ENCODE measurements at regions not wholly inside any gene's neighbourhood (a gene's known extent, or its start where the extent isn't known, plus 50 kb on each side); places are given as distances from the start of the nearest gene placed in this dataset.
A peak's percentile ranks its signal among the peaks of the same experiment; 100 is the strongest.

DNA sequence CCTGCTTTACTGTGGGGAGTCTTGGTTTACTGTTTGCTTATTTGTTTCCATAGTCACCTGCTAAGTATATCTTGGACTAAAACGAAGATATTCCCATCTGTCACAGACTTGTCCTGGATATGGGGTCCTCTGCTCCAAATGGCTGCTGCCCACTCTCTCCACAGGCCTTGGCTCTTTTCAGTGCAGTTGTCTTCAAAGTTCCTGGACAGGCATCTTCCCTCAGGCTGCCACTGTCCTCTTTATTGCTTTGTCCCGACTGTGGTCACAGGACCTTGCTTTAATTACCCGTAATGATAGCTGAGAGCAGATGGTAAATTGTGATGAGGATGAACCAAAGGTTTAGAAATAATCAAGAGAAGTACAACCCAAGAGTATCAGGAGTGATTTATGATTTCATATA is 713.9 kb upstream of the CCDC179 start:
- Histone ChIP-seq H3K27ac (ENCODE audit: low read depth in 1 of 2, low read length in 1 of 2) (no peak overlapping the region), H3K4me1 (ENCODE audit: control insufficient read depth in 5 of 5, insufficient read depth in 5 of 5, low read length in 5 of 5) (no peaks in the 10 kb centered on the region), H3K27me3 (ENCODE audit: control insufficient read depth in 3 of 3, insufficient read depth in 3 of 3, low read length in 2 of 3) (no peaks in the 10 kb centered on the region), H3K36me3 (ENCODE audit: control insufficient read depth in 4 of 4, insufficient read depth in 4 of 4, low read length in 4 of 4) (no peaks in the 10 kb centered on the region), H3K9me3 (ENCODE audit: control insufficient read depth in 4 of 4, insufficient read depth in 3 of 4, low read length in 3 of 4) (no peaks in the 10 kb centered on the region), H3K9ac (ENCODE audit: insufficient read depth in 1 of 2, low read length in 2 of 2) (no peak overlapping the region), H3K4me3 (no peak overlapping the region)
- TF ChIP-seq, protein P1, sequence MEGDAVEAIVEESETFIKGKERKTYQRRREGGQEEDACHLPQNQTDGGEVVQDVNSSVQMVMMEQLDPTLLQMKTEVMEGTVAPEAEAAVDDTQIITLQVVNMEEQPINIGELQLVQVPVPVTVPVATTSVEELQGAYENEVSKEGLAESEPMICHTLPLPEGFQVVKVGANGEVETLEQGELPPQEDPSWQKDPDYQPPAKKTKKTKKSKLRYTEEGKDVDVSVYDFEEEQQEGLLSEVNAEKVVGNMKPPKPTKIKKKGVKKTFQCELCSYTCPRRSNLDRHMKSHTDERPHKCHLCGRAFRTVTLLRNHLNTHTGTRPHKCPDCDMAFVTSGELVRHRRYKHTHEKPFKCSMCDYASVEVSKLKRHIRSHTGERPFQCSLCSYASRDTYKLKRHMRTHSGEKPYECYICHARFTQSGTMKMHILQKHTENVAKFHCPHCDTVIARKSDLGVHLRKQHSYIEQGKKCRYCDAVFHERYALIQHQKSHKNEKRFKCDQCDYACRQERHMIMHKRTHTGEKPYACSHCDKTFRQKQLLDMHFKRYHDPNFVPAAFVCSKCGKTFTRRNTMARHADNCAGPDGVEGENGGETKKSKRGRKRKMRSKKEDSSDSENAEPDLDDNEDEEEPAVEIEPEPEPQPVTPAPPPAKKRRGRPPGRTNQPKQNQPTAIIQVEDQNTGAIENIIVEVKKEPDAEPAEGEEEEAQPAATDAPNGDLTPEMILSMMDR (IDR thresholded peaks at IDR 0.05; ENCODE audit: control extremely low read depth, extremely low read depth): no peak
- ATAC-seq (ENCODE audit: insufficient read depth, low FRiP score) (no peak), DNase-seq (no peak)
- 62 to 68% methylated on average over 3 of the region's 3 CpGs for WGBS, 2 donors

DNA sequence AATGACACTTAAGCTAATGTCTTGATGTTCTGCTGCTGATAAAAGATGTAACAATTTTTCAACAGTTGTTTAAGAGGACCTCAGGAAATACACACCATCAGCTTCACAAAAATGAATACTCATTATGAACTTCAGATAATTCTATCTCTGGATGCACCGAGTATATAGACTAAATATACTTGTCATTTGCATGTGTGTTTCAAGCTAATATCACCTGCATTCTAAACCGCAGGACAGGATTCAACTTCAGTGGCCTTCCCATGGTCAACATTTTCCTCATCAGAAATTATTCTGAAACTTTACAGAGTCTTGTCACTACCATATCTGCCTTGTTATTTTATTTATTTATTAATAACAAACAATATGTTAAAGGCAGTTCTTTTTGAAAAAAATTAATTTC is 717.0 kb upstream of the CCDC179 start:
- H3K4me3 ChIP-seq: no peak overlapping the region
- no peak for ATAC-seq (ENCODE audit: insufficient read depth, low FRiP score)
- H3K9me3 ChIP-seq (ENCODE audit: control insufficient read depth in 4 of 4, insufficient read depth in 3 of 4, low read length in 3 of 4): no peaks in the 10 kb centered on the region
- H3K36me3 ChIP-seq (ENCODE audit: control insufficient read depth in 4 of 4, insufficient read depth in 4 of 4, low read length in 4 of 4): no peaks in the 10 kb centered on the region
- DNase-seq: no peak
- H3K4me1 ChIP-seq (ENCODE audit: control insufficient read depth in 5 of 5, insufficient read depth in 5 of 5, low read length in 5 of 5): no peaks in the 10 kb centered on the region
- H3K9ac ChIP-seq (ENCODE audit: insufficient read depth in 1 of 2, low read length in 2 of 2): no peak overlapping the region
- H3K27me3 ChIP-seq (ENCODE audit: control insufficient read depth in 3 of 3, insufficient read depth in 3 of 3, low read length in 2 of 3): no peaks in the 10 kb centered on the region
- 86 to 88% methylated on average over 2 of the region's 2 CpGs for WGBS, 2 donors
- TF ChIP-seq, protein P1 (IDR thresholded peaks at IDR 0.05; ENCODE audit: control extremely low read depth, extremely low read depth): no peak
- H3K27ac ChIP-seq (ENCODE audit: low read depth in 1 of 2, low read length in 1 of 2): no peak overlapping the region

DNA sequence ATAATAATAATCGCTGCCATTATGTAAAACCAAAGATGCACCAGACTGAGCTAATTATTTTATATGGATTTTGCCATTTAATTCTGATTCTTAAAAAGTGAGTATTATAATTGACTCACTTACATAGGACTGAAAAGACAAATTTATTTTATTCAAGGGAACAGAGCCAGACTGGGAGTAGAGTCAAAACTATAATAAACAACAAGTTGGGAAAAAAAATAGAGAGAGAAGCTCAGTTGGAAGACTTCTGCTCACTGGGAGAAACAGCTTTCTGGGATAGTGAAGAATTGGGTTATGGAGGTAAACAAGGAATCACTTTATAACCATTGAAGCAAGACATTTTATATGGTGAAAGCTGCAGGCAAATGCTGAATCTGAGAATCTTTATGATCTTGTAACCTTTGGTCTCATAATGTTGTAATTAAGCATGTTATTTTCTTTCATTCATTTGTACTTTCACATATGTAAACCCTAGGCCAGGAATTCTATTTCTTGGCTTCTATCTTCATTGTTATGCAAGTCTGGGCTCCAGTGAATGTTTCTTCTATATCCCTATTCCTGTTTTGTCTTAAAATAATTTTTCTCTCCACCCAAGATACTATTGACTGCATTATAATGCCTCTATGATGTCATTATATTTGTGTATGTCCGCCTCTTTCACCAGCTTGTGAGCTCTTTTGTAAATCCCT is 725.3 kb upstream of the CCDC179 start:
- no peak overlapping the region for H3K27ac ChIP-seq (ENCODE audit: low read depth in 1 of 2, low read length in 1 of 2)
- WGBS, 2 donors: 87 to 88% methylated on average over 2 of the region's 2 CpGs
- H3K36me3 ChIP-seq (ENCODE audit: control insufficient read depth in 4 of 4, insufficient read depth in 4 of 4, low read length in 4 of 4): no peaks in the 10 kb centered on the region
- H3K4me1 ChIP-seq (ENCODE audit: control insufficient read depth in 5 of 5, insufficient read depth in 5 of 5, low read length in 5 of 5): no peaks in the 10 kb centered on the region
- TF ChIP-seq, protein P1 (IDR thresholded peaks at IDR 0.05; ENCODE audit: control extremely low read depth, extremely low read depth): no peak
- H3K27me3 ChIP-seq (ENCODE audit: control insufficient read depth in 3 of 3, insufficient read depth in 3 of 3, low read length in 2 of 3): no peaks in the 10 kb centered on the region
- no peak overlapping the region for H3K4me3 ChIP-seq
- H3K9ac ChIP-seq (ENCODE audit: insufficient read depth in 1 of 2, low read length in 2 of 2): no peak overlapping the region
- ATAC-seq (ENCODE audit: insufficient read depth, low FRiP score): no peak
- H3K9me3 ChIP-seq (ENCODE audit: control insufficient read depth in 4 of 4, insufficient read depth in 3 of 4, low read length in 3 of 4): no peaks in the 10 kb centered on the region
- peak in 1 of 3 donors; percentile 46 for DNase-seq

DNA sequence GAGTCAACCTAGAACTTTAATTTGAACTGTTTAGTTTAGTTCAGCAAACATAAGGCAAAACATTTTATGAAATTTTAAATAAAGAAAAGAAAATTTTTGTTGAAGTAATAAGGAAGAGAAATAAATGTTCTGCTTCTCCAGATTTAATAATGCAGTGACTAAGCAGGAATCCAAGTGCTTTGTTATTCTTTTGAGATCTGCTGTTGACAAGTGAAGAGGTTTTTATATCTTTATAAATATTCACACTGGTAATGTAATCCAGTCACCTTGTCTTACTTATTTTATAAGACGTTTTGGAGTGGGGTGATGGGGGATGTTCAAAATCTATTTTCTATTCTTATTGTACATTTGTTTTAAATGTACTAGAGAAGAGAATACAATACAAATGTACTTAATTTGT is 725.9 kb upstream of the CCDC179 start:
- no peaks in the 10 kb centered on the region for H3K9me3 ChIP-seq (ENCODE audit: control insufficient read depth in 4 of 4, insufficient read depth in 3 of 4, low read length in 3 of 4)
- WGBS, 2 donors: 45 to 48% methylated on average over 1 of the region's 1 CpG

More for the DNA sequence above, 725.9 kb upstream of the CCDC179 start:
- no peaks in the 10 kb centered on the region for H3K4me1 ChIP-seq (ENCODE audit: control insufficient read depth in 5 of 5, insufficient read depth in 5 of 5, low read length in 5 of 5)
- no peak overlapping the region for H3K27ac ChIP-seq (ENCODE audit: low read depth in 1 of 2, low read length in 1 of 2)
- DNase-seq (no peak), ATAC-seq (ENCODE audit: insufficient read depth, low FRiP score) (no peak)
- TF ChIP-seq, protein P1 (IDR thresholded peaks at IDR 0.05; ENCODE audit: control extremely low read depth, extremely low read depth): no peak
- no peaks in the 10 kb centered on the region for H3K36me3 ChIP-seq (ENCODE audit: control insufficient read depth in 4 of 4, insufficient read depth in 4 of 4, low read length in 4 of 4)
- H3K4me3 ChIP-seq: no peak overlapping the region
- H3K9ac ChIP-seq (ENCODE audit: insufficient read depth in 1 of 2, low read length in 2 of 2): no peak overlapping the region
- H3K27me3 ChIP-seq (ENCODE audit: control insufficient read depth in 3 of 3, insufficient read depth in 3 of 3, low read length in 2 of 3): no peaks in the 10 kb centered on the region

Measured in lung (tissue), 11 donors.